CD4-positive, alpha-beta T cell treated with Interleukin-15 for 4 hours (primary cell): ENCODE measurements at regions not wholly inside any gene's neighbourhood (a gene's known extent, or its start where the extent isn't known, plus 50 kb on each side); places are given as distances from the start of the nearest gene placed in this dataset.
"Not testable (repeated sequence)": the region's sequence is repeated elsewhere in the genome, so short reads cannot be mapped to it uniquely, and the experiment has no call there.

Experiments
- DNase-seq: peaks from one replicate; pipeline ENCODE4 v3.0.0-alpha.2; 2020; ENCODE audit warnings: low spot score

- DNase-seq = not testable (repeated sequence)
Measured at GRCh38 chr7:76117306-76117991, 69.5 kb downstream of the MDH2 start.

DNA sequence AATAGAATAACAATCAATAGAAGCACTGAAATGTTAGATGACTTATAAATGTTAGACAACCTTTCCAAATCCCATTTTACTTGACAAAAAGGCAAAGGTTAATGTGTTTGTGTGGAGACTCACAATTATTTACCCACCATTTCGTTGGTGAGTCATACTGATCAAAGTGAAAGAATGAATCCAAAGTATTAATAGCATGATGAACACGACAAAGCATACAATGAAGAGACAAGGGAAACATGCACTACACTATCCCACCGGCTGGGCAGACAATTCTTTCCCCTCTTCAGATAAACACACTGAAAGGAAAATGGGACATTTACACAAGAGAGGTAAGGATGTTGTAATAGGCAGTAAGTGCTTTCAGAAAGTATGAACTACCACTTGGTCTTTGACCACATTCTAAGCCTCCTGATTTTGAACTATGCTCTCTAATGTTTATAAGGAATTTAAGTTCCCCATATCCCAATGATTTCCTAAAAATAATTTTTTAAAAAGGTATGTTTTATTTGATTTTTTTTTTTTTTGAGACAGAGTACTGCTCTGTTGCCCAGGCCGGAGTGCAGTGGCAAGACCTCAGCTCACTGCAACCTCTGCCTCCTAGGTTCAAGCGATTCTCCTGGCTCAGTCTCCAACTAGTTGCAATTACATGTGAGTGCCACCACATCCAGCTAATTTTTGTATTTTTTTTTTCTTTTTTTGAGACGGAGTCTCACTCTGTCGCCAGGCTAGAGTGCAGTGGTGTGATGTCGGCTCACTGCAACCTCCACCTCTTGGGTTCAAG is 70.5 kb downstream of the MDH2 start:
- DNase-seq = not testable (repeated sequence)

DNA sequence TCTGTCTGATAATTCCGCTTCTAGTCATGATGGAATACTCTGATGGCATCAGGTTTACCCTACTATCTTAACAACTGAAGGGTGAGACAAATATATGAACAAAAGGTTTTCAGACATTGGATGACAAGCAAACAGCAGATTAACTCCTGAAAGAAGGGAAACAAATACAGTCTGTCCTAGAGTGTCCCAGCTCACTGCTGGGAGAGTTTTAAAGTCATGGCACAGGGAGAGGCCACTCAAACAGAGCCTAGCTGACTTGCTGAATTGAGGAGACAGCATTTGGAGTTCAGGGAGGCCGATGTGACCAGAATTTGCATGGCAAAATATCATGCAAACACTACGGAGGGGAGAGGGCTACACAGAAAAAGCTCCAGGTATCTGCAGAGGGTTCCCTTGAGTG is 73.1 kb downstream of the MDH2 start:
- no peak for DNase-seq

DNA sequence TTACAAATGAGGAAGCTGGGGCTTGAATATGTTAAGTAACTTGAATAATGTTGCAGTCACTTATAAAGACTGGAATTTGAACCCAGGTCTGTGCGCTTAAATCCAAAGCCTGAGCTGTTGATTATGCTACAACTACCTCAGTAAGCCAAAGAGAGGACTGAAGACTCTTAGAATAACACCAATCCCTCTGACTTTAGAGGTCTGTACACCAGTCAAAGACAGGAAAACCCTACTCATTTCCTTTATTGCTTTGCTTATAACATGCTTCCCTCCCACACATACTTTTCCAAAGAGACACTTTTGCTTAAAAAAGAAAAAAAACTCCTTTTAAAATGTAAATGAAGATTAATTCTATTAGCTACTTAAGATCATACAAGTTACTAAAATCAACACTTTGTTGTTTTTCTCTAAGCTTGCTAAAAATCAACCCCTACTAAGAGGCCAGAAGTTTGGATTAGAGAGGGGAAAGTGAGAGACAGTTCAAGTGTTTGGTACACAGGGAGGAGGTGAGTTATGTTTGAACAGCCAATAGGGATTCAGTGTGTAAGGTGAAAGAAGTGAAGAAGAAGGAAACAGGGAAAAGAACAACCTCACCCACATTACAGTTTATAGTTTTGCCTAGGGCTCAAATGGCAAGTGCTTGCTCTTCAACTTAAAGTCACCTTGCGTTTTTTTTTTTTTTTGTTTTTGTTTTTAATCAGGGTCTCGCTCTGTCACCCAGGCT is 74.8 kb downstream of the MDH2 start:
- no peak for DNase-seq

DNA sequence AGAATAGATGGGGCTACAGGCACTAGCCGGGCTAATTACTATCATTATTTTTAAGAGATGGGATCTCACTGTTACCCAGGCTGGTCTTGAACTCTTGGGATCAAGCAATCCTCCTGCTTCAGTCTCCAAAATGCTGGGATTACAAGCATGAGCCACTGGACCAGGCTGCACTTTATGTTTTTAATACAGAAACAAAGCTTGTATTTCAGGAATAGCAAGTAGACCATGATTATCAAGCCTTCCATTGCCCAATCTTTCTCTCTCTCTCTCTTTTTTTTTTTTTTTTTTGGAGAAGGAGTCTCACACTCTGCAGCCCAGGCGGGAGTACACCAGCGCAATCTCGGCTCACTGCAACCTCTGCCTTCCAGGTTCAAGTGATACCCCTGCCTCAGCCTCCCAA is 75.4 kb downstream of the MDH2 start:
- no peak for DNase-seq

GRCh38 chr7:76125560-76125959 is 76.1 kb upstream of the SRRM3 start:
- DNase-seq = no peak

GRCh38 chr7:76126632-76127031 is 75.1 kb upstream of the SRRM3 start:
- DNase-seq = no peak

DNA sequence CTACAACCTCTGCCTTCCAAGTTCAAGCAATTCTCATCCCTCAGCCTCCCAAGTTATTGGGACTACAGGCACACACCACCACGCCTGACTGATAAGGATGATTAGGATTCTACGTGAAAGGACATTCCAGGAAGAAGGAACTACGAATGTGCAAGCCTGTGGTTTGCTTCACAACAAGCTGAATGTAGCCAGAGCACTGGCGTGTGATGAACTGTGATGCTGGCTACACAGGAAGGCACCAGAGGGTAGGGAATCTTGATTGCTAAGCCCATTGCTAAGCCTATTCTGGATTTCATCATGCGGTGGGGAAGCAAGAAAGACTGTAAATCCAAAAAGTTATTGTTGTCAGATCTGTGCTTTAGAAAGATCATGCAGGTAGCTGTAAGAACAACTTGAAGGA is 72.3 kb upstream of the SRRM3 start:
- no peak for DNase-seq

GRCh38 chr7:76129836-76130235 is 71.9 kb upstream of the SRRM3 start:
- DNase-seq = no peak

- not testable (repeated sequence) for DNase-seq
Measured at GRCh38 chr7:76130661-76131060, 71.0 kb upstream of the SRRM3 start.

DNA sequence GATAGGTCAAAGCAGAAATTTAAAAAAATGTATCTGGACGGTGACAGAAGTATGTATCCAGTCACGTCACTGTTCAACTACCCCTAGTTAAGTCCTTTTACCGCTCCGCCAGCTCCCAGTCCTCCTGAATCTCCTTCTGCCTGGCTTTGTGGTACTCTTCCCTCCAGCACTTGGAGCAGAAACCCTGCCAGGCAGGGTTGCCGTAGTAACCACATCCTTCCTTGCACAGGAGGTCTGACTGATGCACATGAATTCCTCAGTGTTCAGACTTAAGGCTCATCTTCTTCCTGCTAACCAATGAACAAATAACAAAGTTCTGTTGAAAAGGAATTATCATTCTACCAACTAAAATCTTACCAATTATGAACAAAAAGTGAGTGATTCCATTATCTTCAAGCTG is 69.8 kb upstream of the SRRM3 start:
- not testable (repeated sequence) for DNase-seq

DNA sequence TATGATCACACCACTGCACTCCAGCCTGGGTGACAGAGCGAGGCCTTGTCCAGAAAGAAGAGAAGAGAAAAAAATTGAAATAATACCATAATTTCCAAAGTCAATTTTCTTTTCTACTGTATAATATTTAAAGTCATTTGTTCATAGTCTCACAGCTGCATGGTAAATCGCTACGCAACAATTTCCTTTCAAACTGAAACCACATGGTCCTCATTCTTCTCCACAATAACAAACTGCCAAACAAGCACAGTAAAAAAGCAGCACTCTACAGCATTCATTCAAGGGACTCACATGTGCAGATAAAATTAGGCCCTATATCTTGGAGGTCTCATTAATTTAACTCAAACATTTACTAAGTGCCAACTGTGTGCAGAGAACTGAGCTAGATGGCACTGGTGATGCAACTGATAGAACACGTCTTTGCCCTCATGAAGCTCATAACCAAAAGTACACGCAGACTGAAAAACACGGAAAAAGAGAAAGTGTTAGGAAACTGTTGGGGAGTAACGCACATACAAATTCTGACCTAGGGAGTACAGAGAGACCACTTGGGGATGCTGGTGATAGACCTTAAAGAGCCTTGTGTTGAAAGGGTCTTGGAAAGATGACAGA is 68.4 kb upstream of the SRRM3 start:
- DNase-seq = no peak

DNA sequence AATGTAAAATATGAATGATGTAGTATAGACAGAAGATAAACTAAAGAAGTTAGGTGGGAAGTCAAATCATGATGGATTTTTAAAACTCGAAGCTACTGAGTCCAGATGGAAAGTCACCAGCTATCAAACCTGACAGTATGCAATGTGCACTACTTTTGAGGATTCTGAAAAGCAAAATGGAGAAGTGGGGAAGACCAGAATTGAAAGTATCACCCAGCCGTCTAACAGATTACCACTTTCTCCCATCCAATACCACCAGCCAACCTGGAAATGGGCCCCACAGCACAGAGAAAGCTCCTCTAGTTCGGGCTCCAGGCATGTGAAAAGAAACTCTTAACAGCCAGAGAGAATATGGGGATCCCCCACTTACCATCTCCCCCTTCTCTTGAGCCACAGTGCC is 67.9 kb upstream of the SRRM3 start:
- no peak for DNase-seq

DNA sequence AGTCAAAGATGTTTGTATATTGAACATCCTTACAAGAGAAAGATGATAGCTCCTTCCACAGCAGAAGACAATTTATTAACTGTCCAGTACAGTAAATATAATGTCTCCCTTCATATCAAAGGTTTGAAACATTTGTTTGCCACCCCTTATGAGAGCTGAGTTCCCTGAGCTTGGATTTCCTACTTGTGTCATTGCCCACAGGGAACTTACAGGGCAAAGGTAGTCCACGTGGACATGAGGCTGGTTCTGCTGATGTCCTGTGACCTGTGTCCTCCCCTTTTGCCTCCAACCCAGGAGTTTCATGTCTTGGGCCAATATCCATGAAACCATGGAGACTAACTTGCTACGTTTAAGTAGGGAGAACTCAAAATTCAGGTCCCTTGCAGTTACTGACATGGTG is 66.4 kb upstream of the SRRM3 start:
- DNase-seq = not testable (repeated sequence)

DNA sequence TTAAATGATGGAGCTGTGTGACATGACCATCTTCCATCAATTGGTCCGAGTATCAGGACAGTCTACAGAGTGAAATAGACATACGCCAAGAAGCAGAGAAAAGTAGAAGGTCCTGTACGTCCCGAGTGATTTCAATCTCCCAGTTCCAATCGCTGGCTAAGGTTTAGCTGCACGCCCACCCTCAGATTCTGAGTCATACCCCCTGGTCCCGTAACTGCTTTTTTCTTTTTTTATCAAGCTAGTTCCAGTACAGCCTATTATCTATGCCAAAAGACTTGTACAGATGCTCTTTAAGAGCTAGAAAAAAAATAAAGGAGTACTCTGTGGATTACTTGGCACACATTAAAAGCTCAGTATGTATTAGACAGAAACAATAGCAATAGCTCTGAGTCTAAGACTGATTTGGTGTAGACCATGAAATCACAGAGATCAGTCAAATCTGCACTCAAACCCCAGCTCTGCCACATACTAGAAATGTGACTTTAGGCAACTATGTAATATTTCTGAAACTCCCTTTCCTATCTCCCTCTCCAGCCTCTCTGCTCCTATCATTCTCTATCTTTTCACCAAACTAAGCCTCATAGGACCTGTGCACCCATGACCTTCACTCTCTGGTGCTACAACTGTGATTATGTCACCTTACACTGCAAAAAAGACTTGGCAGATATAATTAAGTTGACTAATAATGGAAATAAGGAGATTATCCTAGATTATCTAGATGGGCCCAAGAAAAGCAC is 63.0 kb upstream of the SRRM3 start:
- not testable (repeated sequence) for DNase-seq

GRCh38 chr7:76139670-76140069 is 62.0 kb upstream of the SRRM3 start:
- DNase-seq = no peak

- DNase-seq = not testable (repeated sequence)
Measured at GRCh38 chr7:76140259-76140658, 61.4 kb upstream of the SRRM3 start.

DNA sequence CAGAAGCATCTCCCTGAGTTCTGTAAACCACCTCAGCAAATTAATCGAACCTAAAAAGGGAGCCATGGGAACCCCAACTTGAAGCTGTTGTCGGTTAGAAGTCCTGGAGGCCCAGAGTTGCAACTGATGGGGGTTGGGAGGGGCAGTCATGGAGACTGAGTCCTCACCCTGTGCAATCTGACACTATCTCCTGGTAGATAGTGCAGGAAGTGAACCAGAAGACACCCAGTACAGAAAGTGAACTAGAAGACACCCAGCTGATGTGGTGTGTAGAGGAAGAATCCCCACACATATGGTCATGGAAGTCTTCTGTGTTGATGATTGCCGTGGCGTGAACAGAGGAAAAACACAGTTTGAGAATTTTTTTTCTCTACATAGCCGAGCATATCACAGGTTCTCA is 58.8 kb upstream of the SRRM3 start:
- DNase-seq = peak; percentile 15

GRCh38 chr7:76144664-76145270 is 56.9 kb upstream of the SRRM3 start:
- DNase-seq = not testable (repeated sequence)

GRCh38 chr7:76146374-76146773 is 55.3 kb upstream of the SRRM3 start:
- DNase-seq = no peak

DNA sequence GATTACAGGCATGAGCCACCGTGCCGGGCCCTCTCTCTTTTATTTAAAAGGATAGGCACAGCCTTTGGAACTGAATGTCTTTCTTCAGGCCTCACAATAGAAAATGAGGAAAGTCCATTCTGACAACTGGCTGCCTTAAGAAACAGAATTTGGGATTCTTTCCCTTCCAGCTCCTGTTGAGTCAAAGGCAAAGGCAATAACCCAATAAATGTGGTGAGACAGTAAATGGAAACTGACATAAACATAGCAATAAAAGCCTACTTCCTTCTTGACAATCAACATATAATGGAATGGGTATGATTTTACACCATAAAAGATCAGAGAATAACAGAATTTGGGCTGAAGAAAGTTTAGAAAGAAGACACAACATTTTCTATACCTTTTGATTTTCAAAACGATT is 52.7 kb upstream of the SRRM3 start:
- DNase-seq = not testable (repeated sequence)
